Aorta (tissue), 5 donors: ENCODE measurements at regions not wholly inside any gene's neighbourhood (a gene's known extent, or its start where the extent isn't known, plus 50 kb on each side); places are given as distances from the start of the nearest gene placed in this dataset.
"Not testable (repeated sequence)": the region's sequence is repeated elsewhere in the genome, so short reads cannot be mapped to it uniquely, and the experiment has no call there.

Experiments
- ATAC-seq: fragments of 200-7000 bp; cut with Tn5 transposase; one replicate; pipeline ENCODE4 v1.9.1; 2022; ENCODE audit warnings: moderate library complexity; ENCODE audit not compliant: low FRiP score
- DNase-seq, 2 donors: peaks; one replicate each; pipeline ENCODE4 v3.0.0-alpha.2; 2020
- H3K27ac ChIP-seq, 2 donors: one replicate each; pipeline ENCODE4 v1.5.1; 2013; ENCODE audit warnings: low read length in 2 of 2, mild to moderate bottlenecking in 2 of 2, moderate library complexity in 2 of 2, control low read depth in 1 of 2, inconsistent platforms in 1 of 2, low read depth in 1 of 2
- H3K27me3 ChIP-seq, 2 donors: one replicate each; pipeline ENCODE4 v1.6.1; 2013; ENCODE audit warnings: control low read depth in 1 of 2, low read length in 1 of 2, mild to moderate bottlenecking in 1 of 2, moderate library complexity in 1 of 2; ENCODE audit not compliant: insufficient read depth in 2 of 2, control insufficient read depth in 1 of 2
- H3K36me3 ChIP-seq, 2 donors: one replicate each; pipeline ENCODE4 v1.6.1; 2013; ENCODE audit warnings: control low read depth in 1 of 2, low read length in 1 of 2, mild to moderate bottlenecking in 1 of 2; ENCODE audit not compliant: insufficient read depth in 2 of 2, control insufficient read depth in 1 of 2
- H3K4me1 ChIP-seq, 2 donors: one replicate each; pipeline ENCODE4 v1.6.1; 2013; ENCODE audit warnings: low read length in 2 of 2, control low read depth in 1 of 2, mild to moderate bottlenecking in 1 of 2, moderate library complexity in 1 of 2; ENCODE audit not compliant: insufficient read depth in 2 of 2, control insufficient read depth in 1 of 2
- H3K4me3 ChIP-seq, 2 donors: one replicate each; pipeline ENCODE4 v1.5.1; 2013; ENCODE audit warnings: low read length in 2 of 2, control low read depth in 1 of 2, mild to moderate bottlenecking in 1 of 2
- H3K9me3 ChIP-seq: one replicate; pipeline ENCODE4 v1.6.1; 2013; ENCODE audit warnings: mild to moderate bottlenecking, low read length; ENCODE audit not compliant: control insufficient read depth
- WGBS, 2 donors: extraction: QIAGEN DNeasy Blood & Tissue Kit; methylation state at CpG; one replicate each; pipeline ENCODE4 v1.1.7; 2013; 5-methylcytosine and 5-hydroxymethylcytosine counted together
- intact Hi-C, 2 donors: fragments of 100-400 bp; cut with DNase I; formaldehyde crosslinking; loops; one replicate each; pipeline versions ENCODE4 v1.14.2 to v1.15.0; 2022
- donor health status: healthy with polysubstance abuse.
- donor health status: Bipolar disorder and iron deficiency.
- donor health status: DM: no; HTN: no; CAD: no.
- donor health status: DM: no; HTN: no; CAD: no.
- donor health status: DM: yes; HTN: yes; CAD: no.

DNA sequence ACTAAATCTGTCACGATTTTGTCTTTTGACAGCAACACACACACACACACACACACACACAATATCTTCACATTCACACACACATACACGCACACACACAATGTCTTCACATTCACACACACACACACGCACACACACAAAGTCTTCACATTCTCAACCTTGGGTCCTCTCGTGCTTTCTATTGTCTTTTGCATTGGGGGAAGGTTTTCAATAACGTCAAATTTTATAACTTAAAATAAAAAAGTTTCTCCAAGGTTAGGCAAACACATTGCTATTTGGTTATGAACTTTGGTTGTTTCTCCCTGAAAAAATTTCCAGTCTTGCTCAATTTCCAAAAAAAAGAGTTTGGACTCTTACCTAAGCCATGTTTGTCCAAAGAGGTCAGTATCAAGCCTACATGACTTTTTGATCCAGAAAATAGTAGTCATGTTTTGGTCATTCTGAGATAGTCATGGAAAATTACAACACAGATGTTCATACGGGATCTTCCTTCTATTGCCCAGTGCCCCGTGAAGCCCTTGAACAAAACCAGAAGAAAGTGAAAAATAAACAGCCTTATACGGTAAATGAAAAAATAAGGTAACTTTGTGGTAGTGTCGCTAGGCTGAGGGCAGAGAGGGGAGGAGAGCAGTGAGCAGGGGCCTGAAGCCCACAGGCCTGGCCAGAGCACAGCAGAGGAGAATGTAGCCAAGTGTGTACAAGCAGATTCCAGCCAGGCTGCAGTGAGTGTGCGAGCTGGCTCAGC, 542.8 kb upstream of the ID2 start:
- H3K36me3 ChIP-seq, result no peaks in the 10 kb centered on the region
- H3K4me1 ChIP-seq, result peaks cover 0 to 3% of the 10 kb centered on the region in 2 donors
- H3K27ac ChIP-seq, result peak overlapping the region; percentile 6 to 96
- DNase-seq (peak; percentile 69 to 84), ATAC-seq (peak; percentile 88)
- intact Hi-C loops, result no loop called here
- no peaks in the 10 kb centered on the region for H3K27me3 ChIP-seq
- 37 to 38% methylated on average over 10 of the region's 10 CpGs for WGBS, 2 donors
- H3K9me3 ChIP-seq, result no peaks in the 10 kb centered on the region
- no peak overlapping the region for H3K4me3 ChIP-seq

DNA sequence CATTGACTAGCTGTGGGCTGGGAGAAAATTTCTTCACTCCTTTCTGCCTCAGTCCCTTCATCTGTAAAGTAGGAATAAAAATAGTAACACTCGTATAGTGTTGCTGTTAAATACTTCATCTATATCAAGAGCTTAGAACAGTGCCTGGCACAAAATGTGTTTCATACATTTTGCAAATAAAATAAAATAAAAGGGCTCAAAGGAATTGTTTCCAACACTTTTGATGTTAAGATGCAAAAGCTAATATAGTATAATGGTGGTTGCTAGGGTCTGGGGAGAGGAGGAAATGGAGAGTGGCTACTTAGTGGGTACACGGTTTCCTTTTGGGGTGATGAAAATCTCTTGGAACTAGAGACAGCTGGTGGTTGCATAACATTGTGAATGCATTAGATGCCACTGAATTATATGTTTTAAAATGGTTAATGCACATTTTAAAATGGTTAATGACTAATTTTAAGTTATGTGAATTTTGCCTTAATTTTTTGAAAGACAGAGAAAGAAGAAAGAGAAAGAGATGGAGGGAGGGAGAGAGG, 542.1 kb upstream of the ID2 start:
- no peak for DNase-seq
- no peaks in the 10 kb centered on the region for H3K9me3 ChIP-seq
- peak overlapping the region; percentile 6 to 96 for H3K27ac ChIP-seq
- intact Hi-C loops, result loop anchor here in 1 of 2 donors (10.0 kb wide), 1 partner anchor 185 kb away; no protein-coding TSS in a partner anchor
- 46% methylated on average over 2 of the region's 2 CpGs for WGBS, 2 donors
- H3K27me3 ChIP-seq, result no peaks in the 10 kb centered on the region
- no peak overlapping the region for H3K4me3 ChIP-seq
- no peaks in the 10 kb centered on the region for H3K36me3 ChIP-seq
- ATAC-seq, result no peak
- peaks cover 0 to 3% of the 10 kb centered on the region in 2 donors for H3K4me1 ChIP-seq

DNA sequence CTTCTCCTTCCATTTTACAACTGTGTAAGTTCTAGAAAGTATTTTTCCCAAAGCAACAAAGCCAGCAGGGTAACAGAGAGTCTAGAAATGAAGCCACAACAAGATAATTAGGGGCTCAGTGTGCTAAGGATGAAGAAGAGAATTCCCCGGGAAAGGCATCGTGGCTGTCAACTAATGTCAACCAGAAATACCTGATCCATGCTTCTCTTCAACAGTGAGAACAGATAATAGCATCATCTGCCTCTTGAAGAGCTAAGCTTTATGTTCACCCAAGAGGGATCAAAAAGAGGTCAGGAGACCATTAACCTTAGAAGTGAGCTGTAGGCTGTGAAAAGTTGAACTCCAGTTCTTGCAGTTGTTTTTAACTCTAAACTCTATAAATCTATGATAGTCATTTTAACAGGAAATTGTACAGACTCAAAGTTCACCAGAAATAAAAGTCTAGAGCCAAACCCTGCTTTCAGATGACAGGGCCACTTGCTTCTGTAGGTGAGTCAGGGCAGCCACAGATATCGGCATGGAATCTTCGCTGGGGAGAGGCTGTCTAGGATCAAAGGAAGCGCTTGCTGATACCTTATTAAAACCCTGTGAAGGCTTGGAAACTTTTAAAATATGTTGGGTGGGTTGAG, 540.7 kb upstream of the ID2 start:
- no peak overlapping the region for H3K27ac ChIP-seq
- intact Hi-C loops, result loop anchor here in 1 of 2 donors (10.0 kb wide), 1 partner anchor 186 kb away; no protein-coding TSS in a partner anchor
- no peak for ATAC-seq
- WGBS, 2 donors, result 96% methylated on average over 5 of the region's 5 CpGs
- no peaks in the 10 kb centered on the region for H3K27me3 ChIP-seq
- H3K4me1 ChIP-seq, result peaks cover 0 to 5% of the 10 kb centered on the region in 2 donors
- H3K36me3 ChIP-seq, result no peaks in the 10 kb centered on the region
- no peak for DNase-seq
- H3K9me3 ChIP-seq, result no peaks in the 10 kb centered on the region
- no peak overlapping the region for H3K4me3 ChIP-seq

DNA sequence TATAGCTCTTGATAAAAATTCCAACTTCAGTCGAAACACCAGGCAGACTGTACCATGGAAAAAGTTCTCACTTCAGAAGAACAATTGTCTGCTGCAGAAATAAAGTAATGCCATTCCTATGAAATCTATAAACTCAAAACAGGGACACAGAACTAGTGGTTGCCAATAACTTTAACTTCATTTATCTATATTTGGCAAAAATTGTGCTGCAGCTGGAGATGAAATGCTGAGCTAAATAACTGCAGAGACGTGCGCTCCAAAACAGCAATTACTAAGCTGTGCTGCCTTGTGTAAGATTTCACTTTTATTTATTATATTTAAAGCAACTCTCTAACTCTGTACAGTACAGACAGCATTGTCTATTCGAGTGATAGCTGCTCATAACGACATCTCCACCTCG, 540.1 kb upstream of the ID2 start:
- H3K27me3 ChIP-seq, result no peaks in the 10 kb centered on the region
- WGBS, 2 donors, result 74 to 78% methylated on average over 6 of the region's 6 CpGs

DNA sequence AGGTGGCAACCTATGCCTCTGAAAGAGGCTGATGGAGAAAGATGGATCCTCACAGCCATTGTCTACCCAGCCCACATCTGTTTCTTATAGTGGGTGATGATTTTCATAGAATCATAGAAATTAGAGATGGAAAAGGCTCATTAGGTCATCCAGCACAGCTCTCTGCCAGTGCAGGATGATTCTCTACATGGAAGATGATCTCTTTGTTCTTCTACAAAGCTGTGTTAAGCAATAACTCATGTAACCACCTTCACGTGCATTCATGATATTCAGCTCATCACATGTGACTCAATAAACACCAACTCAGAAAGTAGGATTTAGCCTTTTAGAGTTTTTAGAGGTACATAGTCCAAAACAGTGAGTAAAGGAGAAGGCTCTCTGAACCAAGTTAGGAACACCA, 539.4 kb upstream of the ID2 start:
- intact Hi-C loops, result loop anchor here in 1 of 2 donors (10.0 kb wide), 1 partner anchor 188 kb away; no protein-coding TSS in a partner anchor
- ATAC-seq (no peak), DNase-seq (no peak)
- Histone ChIP-seq H3K36me3 (no peaks in the 10 kb centered on the region), H3K27me3 (no peaks in the 10 kb centered on the region), H3K4me1 (peaks cover 0 to 5% of the 10 kb centered on the region in 2 donors), H3K4me3 (no peak overlapping the region), H3K27ac (no peak overlapping the region), H3K9me3 (no peaks in the 10 kb centered on the region)
- WGBS, 2 donors, result 90 to 93% methylated on average over 1 of the region's 1 CpG

More for the DNA sequence above, 540.1 kb upstream of the ID2 start:
- Histone ChIP-seq H3K4me3 (no peak overlapping the region), H3K36me3 (no peaks in the 10 kb centered on the region), H3K9me3 (no peaks in the 10 kb centered on the region), H3K27ac (no peak overlapping the region), H3K4me1 (peaks cover 0 to 5% of the 10 kb centered on the region in 2 donors)
- intact Hi-C loops, result loop anchor here in 1 of 2 donors (10.0 kb wide), 1 partner anchor 187 kb away; no protein-coding TSS in a partner anchor
- no peak for DNase-seq
- no peak for ATAC-seq

DNA sequence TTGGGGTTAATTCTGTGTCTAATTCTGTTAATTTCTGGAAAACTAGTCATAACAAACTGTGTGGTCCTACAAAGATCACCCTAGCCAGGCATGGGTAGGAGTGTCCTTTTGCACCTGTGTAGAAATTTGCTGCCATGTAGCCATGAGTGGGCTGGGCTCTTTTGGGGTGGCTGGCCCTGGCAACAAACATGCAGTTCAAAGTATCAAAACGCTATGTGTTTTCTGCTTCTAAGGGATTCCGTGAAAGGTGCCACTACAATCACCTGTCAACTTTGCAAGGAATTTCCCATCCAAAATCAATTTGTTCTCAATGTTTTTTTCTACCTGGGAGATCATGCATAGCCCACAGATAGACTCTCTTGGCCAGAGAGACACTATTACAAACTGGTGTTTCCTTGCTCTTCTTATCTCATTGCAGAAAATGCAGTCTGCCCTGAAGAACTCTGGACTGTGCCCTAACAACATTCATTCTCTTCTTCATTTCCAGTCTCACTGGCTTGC, 537.7 kb upstream of the ID2 start:
- H3K36me3 ChIP-seq, result no peaks in the 10 kb centered on the region
- H3K27me3 ChIP-seq, result no peaks in the 10 kb centered on the region
- 91 to 98% methylated on average over 2 of the region's 2 CpGs for WGBS, 2 donors
- no peak overlapping the region for H3K27ac ChIP-seq
- peaks cover 0 to 8% of the 10 kb centered on the region in 2 donors for H3K4me1 ChIP-seq
- ATAC-seq, result no peak
- no peaks in the 10 kb centered on the region for H3K9me3 ChIP-seq
- no peak for DNase-seq
- H3K4me3 ChIP-seq, result no peak overlapping the region
- intact Hi-C loops, result loop anchor here in 1 of 2 donors (10.0 kb wide), 1 partner anchor 189 kb away; no protein-coding TSS in a partner anchor

DNA sequence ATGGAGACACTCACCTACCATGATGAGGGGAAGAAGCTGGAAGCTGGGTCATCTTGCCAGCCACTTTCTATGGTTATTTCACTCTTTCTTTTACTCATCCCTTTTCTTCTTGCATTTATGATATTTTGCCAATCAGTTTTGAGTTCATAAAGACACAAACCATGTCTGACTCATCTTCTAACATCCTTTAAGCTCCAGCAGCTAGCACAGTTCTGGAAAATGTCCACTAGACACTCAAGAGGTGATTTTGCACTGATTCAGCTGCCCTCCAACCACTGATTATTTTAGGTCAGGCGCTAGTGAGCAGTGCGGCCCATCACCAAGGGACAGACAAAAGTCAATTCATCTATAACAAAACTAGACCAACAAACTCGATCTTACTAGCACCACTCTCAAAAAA, 537.1 kb upstream of the ID2 start:
- DNase-seq (no peak), ATAC-seq (no peak)
- no peak overlapping the region for H3K4me3 ChIP-seq
- 96 to 97% methylated on average over 3 of the region's 3 CpGs for whole genome bisulfite sequencing, 2 donors
- H3K36me3 ChIP-seq, result no peaks in the 10 kb centered on the region
- H3K27me3 ChIP-seq, result no peaks in the 10 kb centered on the region
- H3K27ac ChIP-seq, result no peak overlapping the region
- H3K4me1 ChIP-seq, result peaks cover 0 to 5% of the 10 kb centered on the region in 2 donors
- H3K9me3 ChIP-seq, result no peaks in the 10 kb centered on the region
- intact Hi-C loops, result loop anchor here in 1 of 2 donors (10.0 kb wide), 1 partner anchor 190 kb away; no protein-coding TSS in a partner anchor

DNA sequence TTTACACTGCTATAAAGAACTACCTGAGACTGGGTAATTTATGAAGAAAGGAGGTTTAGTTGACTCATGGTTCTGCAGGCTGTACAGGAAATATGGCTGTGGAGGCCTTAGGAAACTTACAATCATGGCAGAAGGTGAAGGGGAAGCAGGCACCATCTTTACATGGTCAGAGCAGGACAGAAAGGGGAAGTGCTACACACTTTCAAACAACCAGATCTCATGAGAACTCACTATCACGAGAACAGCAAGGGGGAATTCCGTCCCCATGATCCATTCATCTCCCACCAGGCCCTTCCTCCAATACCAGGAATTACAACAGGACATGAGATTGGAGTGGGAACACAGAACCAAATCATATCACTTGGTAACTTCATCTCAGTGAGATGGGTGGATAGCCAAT, 536.5 kb upstream of the ID2 start:
- WGBS, 2 donors, result 96 to 100% methylated on average over 2 of the region's 2 CpGs
- not testable (repeated sequence) for H3K27ac ChIP-seq, H3K36me3 ChIP-seq, H3K4me1 ChIP-seq, H3K4me3 ChIP-seq, DNase-seq, H3K9me3 ChIP-seq, ATAC-seq, H3K27me3 ChIP-seq
- intact Hi-C loops, result loop anchor here in 1 of 2 donors (10.0 kb wide), 1 partner anchor 191 kb away; no protein-coding TSS in a partner anchor
